ENCODE measurements at regions not wholly inside any gene's neighbourhood (a gene's known extent, or its start where the extent isn't known, plus 50 kb on each side); places are given as distances from the start of the nearest gene placed in this dataset.
"Not testable (repeated sequence)": the region's sequence is repeated elsewhere in the genome, so short reads cannot be mapped to it uniquely, and the experiment has no call there.

DNA sequence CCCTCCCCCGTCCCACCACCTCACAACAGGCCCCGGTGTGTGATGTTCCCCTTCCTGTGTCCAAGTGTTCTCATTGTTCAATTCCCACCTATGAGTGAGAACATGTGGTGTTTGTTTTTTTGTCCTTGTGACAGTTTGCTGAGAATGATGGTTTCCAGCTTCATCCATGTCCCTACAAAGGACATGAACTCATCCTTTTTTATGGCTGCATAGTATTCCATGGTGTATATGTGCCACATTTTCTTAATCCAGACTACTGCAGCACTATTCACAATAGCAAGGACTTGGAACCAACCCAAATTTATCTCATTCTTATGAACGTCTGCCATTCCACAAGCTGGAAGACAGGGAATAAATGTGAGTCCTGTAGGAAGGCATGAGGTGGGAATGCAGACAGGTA is 79.6 kb upstream of the SLC6A11 start:
- DNase-seq (ENCODE audit: low read depth, low spot score): not testable (repeated sequence)

GRCh38 chr3:10737785-10738184 is 78.2 kb upstream of the SLC6A11 start:
- no peak for DNase-seq (ENCODE audit: low read depth, low spot score)

- peak; percentile 83 for DNase-seq (ENCODE audit: low read depth, low spot score)
Measured at GRCh38 chr3:10738688-10739372, 77.2 kb upstream of the SLC6A11 start.

- no peak for DNase-seq (ENCODE audit: low read depth, low spot score)
Measured at GRCh38 chr3:10740954-10741353, 75.1 kb upstream of the SLC6A11 start.

DNA sequence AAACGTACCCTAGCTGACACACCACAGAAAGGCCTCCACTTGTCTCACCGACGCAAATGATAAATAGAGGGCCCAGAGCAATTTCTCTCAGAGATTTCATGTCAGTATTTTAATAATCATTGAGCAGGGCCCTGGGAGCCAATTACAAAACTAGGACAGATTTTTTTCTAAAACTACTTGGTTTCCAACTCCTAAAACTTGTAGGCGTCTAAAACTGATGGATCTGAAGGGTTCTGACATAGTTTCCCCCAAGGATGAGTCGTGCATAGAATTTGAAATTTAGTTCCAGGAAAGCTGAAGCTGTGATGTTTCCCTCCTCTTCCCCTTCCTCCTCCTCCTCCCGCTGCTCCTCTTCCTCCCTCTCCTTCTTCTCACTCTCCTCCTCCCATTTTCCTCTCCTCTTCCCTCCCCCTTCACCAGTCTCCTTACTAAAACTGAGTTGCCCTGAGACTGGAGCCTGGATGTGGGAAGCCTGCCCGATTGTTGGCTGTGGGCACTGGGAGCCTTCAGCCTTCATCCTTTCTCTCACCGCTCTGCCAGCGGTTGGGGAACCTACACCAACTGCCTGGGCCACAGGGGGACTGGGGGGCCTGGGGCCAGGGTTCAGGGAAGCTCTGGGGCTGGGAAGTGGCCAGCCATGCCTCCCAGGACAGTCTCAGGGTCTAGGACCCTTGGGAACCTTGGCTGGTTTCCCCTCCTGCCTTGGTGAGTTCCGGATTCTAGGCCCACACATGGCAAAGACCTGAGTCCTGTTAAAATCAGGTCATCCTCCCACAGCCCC is 73.9 kb upstream of the SLC6A11 start:
- DNase-seq (ENCODE audit: low read depth, low spot score): no peak

DNA sequence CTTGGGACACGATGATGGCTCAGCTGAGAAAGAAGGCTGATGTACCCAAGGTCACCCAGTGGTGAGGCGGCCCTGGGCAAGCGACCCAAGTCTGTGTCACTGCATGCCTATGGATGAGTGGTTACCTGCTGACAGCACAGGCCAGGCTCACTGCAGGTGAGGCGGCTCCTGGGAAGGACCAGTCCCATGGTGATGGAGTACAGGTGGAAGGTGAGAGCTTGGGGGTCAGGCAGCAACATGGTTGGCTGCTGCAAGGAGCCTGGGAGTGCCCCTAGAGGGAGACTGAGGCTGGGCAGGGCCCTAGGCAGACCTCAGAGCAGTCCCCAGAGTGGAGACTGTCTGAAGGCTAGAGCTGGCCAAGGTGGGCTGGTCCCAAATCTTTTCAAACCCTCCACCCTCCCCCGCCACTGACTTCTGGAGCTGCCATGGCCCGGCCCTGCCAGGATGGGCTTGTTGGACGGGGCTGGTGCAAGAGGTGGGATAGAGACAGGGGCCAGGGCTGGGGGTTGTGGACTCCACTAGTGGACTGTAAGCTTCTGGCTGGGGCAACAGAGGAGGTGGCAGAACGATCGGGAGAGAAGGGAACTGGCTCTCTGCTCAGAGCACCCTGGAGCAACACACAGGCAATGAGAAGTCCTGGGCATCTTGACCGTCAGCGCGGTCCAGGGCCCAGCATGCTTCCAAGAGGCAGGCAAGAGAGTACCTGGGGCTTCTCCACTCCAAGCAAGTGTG is 72.5 kb upstream of the SLC6A11 start:
- DNase-seq (ENCODE audit: low read depth, low spot score): no peak

DNA sequence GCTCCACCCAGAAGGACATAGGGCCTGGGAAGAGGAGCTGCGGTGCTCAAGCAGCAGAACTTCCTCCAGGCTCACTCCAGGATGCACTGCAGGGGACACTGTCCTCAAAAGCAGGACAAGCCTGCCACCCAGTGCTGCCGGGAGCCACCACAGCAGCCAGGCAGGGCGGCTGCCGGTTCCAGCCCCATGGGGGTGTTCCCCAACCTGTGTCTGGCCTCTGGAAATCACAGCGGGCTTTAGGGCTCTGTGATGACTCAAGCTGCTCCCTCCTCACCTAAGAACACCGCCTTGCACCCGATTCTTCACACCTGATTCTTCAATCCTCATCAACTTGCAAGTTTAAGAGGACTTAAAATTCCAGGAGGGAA is 71.9 kb upstream of the SLC6A11 start:
- DNase-seq (ENCODE audit: low read depth, low spot score): no peak

DNA sequence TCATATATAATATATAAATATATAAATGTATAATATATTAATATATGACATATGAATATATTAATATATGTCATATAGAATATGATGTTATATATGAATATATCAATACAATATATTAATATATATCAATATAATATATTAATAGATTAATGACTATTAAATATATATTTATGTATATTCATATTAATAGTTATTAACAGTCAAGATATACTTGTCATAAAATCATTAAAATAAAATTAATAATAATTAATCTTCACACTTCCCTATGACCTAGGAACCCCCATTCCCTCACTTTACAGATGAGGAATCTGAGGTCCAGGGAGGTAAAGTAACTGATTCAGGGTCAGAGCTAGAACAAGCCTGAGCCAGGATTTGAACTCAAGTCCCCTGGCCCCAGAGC is 70.6 kb upstream of the SLC6A11 start:
- no peak for DNase-seq (ENCODE audit: low read depth, low spot score)

GRCh38 chr3:10746001-10746400 is 70.0 kb upstream of the SLC6A11 start:
- DNase-seq (ENCODE audit: low read depth, low spot score): no peak

DNA sequence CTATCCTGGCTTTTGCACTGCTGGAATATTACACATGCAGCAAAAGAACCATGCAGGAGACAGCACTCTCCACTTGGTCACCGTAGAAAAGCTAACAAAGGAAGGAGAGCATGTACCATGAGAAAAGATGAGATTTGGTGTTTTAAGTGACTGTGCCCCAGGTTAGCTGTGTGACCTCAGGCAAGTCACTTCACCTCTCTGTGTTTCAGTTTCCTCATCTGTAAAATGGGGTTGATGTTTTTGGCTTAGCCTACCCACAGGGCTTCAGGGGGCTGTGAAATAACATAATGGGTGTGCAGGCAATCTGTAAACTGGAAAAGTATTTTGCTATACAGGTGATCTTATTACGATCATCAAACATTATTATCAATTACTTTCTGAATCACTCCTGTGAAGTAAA is 69.3 kb upstream of the SLC6A11 start:
- no peak for DNase-seq (ENCODE audit: low read depth, low spot score)

- no peak for DNase-seq (ENCODE audit: low read depth, low spot score)
Measured at GRCh38 chr3:10747341-10747740, 68.7 kb upstream of the SLC6A11 start.

DNA sequence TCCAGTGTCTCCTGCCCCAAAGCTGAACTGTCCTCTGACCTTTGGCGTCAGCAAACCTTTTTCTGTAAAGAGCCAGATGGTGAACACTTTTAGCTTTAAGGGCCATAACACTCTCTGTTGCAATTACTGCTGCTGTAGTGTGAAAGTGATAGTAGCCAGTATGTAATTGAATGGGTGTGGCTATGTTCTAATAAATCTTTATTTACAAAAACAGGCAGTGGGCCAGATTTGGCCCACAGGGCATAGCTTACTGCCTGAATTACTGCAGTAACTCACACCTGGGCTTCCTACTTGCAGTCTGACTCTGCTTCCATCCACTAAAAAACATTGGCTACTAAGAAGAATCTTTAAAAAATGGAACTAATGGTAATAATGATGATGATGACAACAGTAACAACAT is 68.0 kb upstream of the SLC6A11 start:
- DNase-seq (ENCODE audit: low read depth, low spot score): no peak

DNA sequence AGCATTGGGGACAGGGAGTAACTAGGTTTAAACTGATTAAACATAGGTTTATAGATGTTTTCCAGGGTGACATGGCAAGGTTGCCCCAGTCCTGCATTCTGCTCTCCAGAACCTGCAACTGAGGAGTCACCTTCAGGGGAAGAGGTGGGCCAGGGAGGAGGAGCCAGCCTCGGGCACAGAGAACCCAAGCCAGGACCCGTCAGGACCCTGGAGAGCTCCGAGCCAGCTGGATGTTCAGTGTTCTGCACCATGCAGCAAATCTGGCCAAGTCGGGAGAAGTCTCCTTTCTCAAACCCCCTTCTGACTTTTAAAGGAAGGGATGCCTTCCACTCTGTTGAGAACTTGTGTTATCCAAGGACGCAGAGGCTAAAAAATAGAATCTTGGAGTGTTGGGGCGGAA is 62.1 kb upstream of the SLC6A11 start:
- DNase-seq (ENCODE audit: low read depth, low spot score): peak; percentile 81

- DNase-seq (ENCODE audit: low read depth, low spot score): no peak
Measured at GRCh38 chr3:10756546-10756945, 59.5 kb upstream of the SLC6A11 start.

GRCh38 chr3:10757021-10757820 is 58.8 kb upstream of the SLC6A11 start:
- peak; percentile 55 for DNase-seq (ENCODE audit: low read depth, low spot score)

- DNase-seq (ENCODE audit: low read depth, low spot score): no peak
Measured at GRCh38 chr3:10757821-10758130, 58.3 kb upstream of the SLC6A11 start.

GRCh38 chr3:10758304-10759037 is 57.6 kb upstream of the SLC6A11 start:
- DNase-seq (ENCODE audit: low read depth, low spot score): peak; percentile 87

DNA sequence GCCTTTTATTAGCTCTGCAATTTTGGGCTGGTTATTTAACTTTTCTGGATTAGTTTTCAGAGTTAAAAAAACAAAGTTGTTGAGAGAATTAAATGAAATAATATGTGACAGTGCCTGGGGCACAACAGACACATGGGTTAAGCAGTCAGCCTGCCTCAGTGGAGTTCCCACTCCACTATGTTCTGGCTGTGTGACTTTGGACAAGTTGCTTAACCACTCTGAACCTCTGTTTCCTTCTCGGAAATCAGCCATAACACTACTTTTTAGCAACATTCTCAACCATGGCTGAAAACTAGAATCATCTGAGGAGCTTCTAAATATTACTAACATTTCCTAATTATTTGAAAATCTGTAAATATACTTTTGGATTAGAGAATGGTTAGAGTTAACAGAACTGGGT is 56.5 kb upstream of the SLC6A11 start:
- DNase-seq (ENCODE audit: low read depth, low spot score): no peak

GRCh38 chr3:10760199-10760598 is 55.8 kb upstream of the SLC6A11 start:
- DNase-seq (ENCODE audit: low read depth, low spot score): no peak

DNA sequence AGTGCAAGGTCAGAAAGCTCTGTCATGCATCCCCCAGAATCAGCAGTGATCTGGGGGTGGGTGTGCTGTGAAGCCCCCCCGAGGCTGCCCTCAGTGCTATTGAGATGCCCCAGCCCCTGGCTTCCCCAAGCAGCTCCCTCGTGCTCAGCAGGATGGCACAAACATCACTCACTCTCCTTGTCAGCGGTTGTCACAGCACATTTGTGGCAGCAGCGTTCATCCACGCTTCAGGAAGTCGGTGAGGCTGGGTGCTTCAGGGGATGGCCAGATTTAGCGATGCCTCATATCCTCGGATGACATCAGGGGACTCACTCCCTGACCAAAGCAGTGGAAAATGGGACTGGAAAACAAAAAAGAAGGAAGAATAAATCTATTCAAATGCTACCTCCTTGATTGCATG is 54.4 kb upstream of the SLC6A11 start:
- no peak for DNase-seq (ENCODE audit: low read depth, low spot score)

DNA sequence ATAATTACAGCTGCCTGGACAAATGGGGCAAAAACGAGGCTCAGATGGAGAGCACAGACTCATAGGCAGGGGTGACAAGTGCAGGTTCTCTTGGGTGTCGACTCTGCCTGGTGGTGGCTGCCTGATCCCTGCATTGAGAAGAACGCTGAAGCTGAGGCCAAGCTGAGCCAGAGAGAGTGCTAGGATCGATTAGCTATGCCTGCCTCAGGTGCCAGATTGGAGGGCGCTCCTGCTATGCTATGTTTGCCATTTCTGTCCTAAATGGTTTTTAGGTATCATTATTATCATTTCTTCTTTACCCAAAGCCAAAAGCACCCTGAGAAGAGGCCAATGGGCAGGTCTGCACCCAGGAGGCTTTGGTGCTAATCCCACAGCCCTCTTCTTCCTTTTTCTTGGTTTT is 53.9 kb upstream of the SLC6A11 start:
- no peak for DNase-seq (ENCODE audit: low read depth, low spot score)

Data from astrocyte of the hippocampus (primary cell).